Motor neuron (in vitro differentiated cells): ENCODE measurements at regions not wholly inside any gene's neighbourhood (a gene's known extent, or its start where the extent isn't known, plus 50 kb on each side); places are given as distances from the start of the nearest gene placed in this dataset.
A peak's percentile ranks its signal among the peaks of the same experiment; 100 is the strongest.

Experiments
- ATAC-seq, 8 experiments: fragments of 200-7000 bp; cut with Tn5 transposase; replicated peaks in 6 of 8; 2 replicates each; pipeline ENCODE4 v1.8.0; 2021; ENCODE audit warnings: mild to moderate bottlenecking in 8 of 8, moderate library complexity in 8 of 8
- H3K27ac ChIP-seq, 2 donors: fragments of 250-450 bp; sonication (Bioruptor Pico); 2 replicates each; pipeline ENCODE4 v1.9.0; 2021; ENCODE audit warnings: antibody characterized with exemption in 2 of 2, mild to moderate bottlenecking in 2 of 2, moderate library complexity in 1 of 2
- H3K4me1 ChIP-seq, 2 donors: fragments of 250-450 bp; sonication (Bioruptor Pico); replicated peaks in 1 of 2; 2 replicates each; pipeline ENCODE4 v1.6.1; 2021; ENCODE audit warnings: antibody characterized with exemption in 2 of 2, mild to moderate bottlenecking in 2 of 2, moderate library complexity in 1 of 2
- H3K4me3 ChIP-seq, 5 donors: fragments of 250-450 bp; sonication (Bioruptor Pico); 2 replicates each; pipeline ENCODE4 v1.9.0; 2021; ENCODE audit warnings: antibody characterized with exemption in 5 of 5, mild to moderate bottlenecking in 5 of 5, moderate library complexity in 4 of 5
- WGBS, 10 experiments: fragments of 450-650 bp; shearing (Covaris generic); methylation state at CpG; one replicate each; pipeline ENCODE4 v1.0.0; 2022; 5-methylcytosine and 5-hydroxymethylcytosine counted together
- in situ Hi-C, 9 experiments: fragments of 400-800 bp; cut with MboI; loops; one replicate each; pipeline ENCODE4 v1.15.0; 2021; ENCODE audit warnings: low sequenced_read_pairs in 9 of 9, low pct_unique_long_range_greater_than_20kb in 2 of 9; ENCODE audit not compliant: unreplicated experiment in 9 of 9

DNA sequence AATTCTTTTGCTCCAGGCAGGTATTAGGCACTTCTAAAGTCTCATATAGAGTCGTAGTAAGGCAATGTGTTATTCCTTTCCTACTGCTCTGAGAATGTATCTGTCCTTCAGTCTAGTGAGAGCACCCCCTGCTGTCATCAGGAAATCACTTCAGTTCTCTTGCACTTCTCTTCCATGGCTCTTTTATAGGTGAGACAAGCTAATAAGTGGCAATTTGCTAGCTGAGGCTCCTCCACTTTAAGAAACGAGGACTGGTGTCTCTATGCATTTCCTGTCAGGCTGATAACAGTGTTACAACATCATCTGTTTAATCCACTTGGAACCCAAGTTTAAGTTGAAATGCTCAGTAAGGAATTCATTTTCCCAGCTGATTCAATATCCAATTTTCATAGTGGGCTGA is 350.6 kb downstream of the TFEC start:
- ATAC-seq, result peak in 4 of 8 experiments; percentile 38 to 68 (median 46)
- in situ Hi-C loops, result loop anchor here in 1 of 9 experiments (25.0 kb wide), 1 partner anchor 318 kb away; no protein-coding TSS in a partner anchor
- no peak overlapping the region for H3K27ac ChIP-seq
- H3K4me3 ChIP-seq, result no peak overlapping the region
- 0 to 74% (median 37%) methylated on average over 1 to 2 of the region's 2 CpGs; no CpG with 5 or more reads in 1 of the 10 experiments for WGBS, 10 experiments
- no peaks in the 10 kb centered on the region for H3K4me1 ChIP-seq

DNA sequence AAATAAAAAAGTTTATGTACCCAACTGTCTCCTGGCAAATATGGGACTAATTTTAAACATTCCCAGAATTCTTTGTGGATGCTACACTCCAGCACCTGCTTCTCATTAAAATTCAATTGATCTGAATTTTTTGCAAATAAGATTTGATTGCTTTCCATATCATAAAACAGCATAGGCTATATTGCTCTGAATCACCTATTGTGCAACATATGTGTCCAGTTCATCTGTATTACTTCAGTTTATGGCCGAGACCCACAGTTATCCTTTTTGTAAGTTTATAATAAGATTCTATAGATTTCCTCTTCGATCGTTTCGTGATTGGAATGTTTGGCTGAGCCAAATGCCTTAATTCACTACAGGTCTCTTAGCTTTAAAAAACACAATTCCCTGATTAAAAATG is 351.1 kb downstream of the TFEC start:
- no peak overlapping the region for H3K27ac ChIP-seq
- H3K4me3 ChIP-seq, result no peak overlapping the region
- in situ Hi-C loops, result loop anchor here in 1 of 9 experiments (25.0 kb wide), 1 partner anchor 317 kb away; no protein-coding TSS in a partner anchor
- WGBS, 10 experiments, result 10 to 100% (median 86%) methylated on average over 1 to 4 of the region's 4 CpGs
- ATAC-seq, result peak in 1 of 8 experiments; percentile 30
- H3K4me1 ChIP-seq, result peaks cover 0 to 3% of the 10 kb centered on the region in 2 donors

DNA sequence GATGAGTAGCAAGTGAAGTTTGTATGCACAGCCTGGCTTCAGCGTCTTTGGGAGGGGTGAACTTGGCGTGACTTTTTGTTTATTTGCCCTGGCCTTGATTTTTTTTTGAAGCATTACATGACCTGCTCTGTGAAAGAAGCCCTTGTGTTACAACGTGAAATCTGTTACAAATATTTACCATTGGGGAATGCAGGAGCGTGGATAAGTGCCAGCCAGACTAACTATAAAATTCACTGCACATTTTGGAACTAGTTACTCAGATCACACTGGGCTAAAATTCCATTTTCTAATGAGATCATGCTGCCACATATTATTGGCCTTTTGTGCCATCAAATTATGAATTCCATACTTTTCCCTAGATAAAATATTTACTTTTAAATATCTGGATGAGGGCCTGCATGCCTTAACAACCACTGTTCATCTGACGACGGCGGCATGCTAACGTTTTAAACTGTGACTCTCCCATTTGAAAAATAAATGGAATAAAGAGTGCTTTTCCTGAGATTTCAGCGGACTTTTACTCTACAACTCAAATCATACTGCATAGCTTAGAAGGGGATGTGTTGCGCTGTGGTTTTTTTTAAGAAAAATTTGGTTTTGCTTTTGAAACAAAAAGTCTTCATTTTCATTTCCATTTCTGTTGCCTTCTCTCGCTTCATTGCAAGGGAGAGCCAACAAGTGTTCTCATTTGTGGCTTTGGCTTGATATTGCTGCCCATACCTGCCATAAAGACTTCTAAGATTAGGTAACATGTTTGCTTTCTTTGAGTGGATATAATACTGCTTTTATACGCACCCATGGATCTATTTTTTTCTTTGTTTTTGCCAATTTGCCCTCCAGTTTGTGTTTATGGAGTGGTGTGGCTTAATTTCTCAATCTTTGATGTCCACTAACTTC is 352.2 kb downstream of the TFEC start:
- no peak overlapping the region for H3K27ac ChIP-seq
- peaks cover 0 to 11% of the 10 kb centered on the region in 2 donors for H3K4me1 ChIP-seq
- ATAC-seq, result peak in 4 of 8 experiments; percentile 64 to 97 (median 89)
- in situ Hi-C loops, result loop anchor here in 1 of 9 experiments (25.0 kb wide), 1 partner anchor 316 kb away; no protein-coding TSS in a partner anchor
- WGBS, 10 experiments, result 5 to 96% (median 81%) methylated on average over 6 to 12 of the region's 12 CpGs
- no peak overlapping the region for H3K4me3 ChIP-seq

DNA sequence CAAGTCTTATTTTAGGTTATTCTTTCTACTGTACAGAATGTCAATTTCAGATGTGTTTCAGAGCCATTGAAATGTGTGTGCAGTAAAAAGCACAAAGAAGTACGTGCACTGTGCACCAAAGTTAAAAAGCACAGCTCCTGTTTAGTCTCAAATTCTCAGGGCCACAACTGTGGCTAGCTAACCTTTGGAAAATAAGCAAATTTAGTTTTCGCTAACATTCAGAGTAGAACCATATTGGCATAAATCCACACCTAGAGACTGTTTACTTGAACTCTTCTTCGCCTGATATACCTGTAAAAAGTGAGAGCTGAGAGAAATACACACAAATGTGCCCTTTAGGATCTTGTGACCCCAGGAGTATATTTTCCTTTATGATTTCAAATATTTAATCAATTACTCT is 353.9 kb downstream of the TFEC start:
- ATAC-seq, result no peak
- Histone ChIP-seq H3K4me3 (no peak overlapping the region), H3K4me1 (peaks cover 0 to 13% of the 10 kb centered on the region in 2 donors), H3K27ac (no peak overlapping the region)
- in situ Hi-C loops, result loop anchor here in 1 of 9 experiments (25.0 kb wide), 1 partner anchor 314 kb away; no protein-coding TSS in a partner anchor
- 95 to 100% (median 100%) methylated on average over 1 to 3 of the region's 3 CpGs; no CpG with 5 or more reads in 1 of the 10 experiments for WGBS, 10 experiments

DNA sequence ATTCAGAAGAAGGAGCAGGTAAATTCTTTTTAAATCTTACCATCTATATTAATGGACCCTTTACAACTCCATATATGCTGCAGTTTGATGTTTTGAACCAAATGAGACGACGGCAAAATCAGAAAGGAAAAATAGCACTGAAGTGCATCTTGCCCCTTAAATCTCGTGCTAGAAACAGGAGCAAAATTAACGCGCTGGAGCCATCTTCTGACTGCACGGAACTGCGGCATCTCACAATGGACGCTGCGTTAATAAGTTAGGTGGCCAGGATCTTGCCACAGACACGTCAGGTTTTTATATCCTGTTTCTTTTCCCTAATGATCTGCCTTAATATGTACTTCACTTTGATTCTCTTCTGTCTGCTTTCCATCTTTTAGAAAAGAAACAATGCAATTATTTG is 354.5 kb downstream of the TFEC start:
- in situ Hi-C loops, result loop anchor here in 1 of 9 experiments (25.0 kb wide), 1 partner anchor 314 kb away; no protein-coding TSS in a partner anchor
- ATAC-seq, result peak in 2 of 8 experiments; percentile 58 to 63
- Histone ChIP-seq H3K4me3 (no peak overlapping the region), H3K27ac (no peak overlapping the region), H3K4me1 (peaks cover 0 to 13% of the 10 kb centered on the region in 2 donors)
- WGBS, 10 experiments, result 45 to 90% (median 79%) methylated on average over 6 to 10 of the region's 10 CpGs; no CpG with 5 or more reads in 1 of the 10 experiments

DNA sequence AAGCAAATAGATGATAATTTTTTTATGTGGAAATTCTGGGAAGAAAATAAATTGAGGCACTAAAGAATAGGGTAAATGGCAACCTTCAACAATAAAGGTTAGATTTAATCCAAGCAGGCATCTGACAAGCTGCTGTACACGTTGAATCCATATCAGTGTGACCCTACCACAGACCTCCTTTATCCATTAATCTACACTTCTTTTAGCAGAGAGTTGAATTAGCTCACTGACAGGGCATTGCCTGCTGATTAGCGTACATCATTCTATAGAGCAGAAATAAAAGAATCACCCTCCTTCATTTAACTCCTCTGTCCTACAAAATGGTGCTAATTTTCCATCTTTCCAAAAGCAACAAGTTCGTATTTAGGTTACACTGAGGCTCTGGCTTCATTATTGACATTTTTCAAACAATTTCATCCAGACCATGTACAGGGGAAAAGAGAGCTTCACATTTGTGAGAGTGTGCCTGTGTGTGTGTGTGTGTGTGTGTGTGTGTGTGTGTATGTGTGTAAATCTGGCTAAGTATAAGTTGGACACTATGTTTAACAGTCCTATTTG is 356.0 kb downstream of the TFEC start:
- in situ Hi-C loops, result loop anchor here in 1 of 9 experiments (25.0 kb wide), 1 partner anchor 312 kb away; no protein-coding TSS in a partner anchor
- WGBS, 10 experiments, result 0 to 100% (median 48%) methylated on average over 1 to 3 of the region's 3 CpGs
- Histone ChIP-seq H3K27ac (no peak overlapping the region), H3K4me3 (no peak overlapping the region), H3K4me1 (peaks cover 0 to 13% of the 10 kb centered on the region in 2 donors)
- peak in 3 of 8 experiments; percentile 46 to 65 (median 56) for ATAC-seq

DNA sequence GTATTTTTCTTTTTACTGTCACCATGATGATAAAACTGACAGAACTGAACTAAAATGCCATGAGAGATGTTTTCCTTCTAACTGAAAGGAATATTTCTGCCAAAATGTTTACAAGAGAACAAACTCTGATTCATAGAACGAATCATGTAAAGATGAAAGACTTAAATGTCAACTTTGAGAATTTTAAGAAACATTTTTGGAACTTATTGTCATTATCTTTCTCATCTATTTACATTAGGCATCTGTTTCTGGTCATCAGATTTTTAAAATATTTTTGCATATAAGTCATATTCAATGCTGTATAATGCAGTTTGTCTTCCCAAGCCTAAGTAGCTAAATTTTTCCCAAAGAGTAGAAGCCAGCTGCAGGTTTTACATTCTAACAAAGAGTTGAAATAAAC is 358.5 kb downstream of the TFEC start:
- WGBS, 10 experiments, result 0 to 100% (median 89%) methylated on average over 1 of the region's 1 CpG; no CpG with 5 or more reads in 2 of the 10 experiments
- Histone ChIP-seq H3K4me1 (peaks cover 0 to 13% of the 10 kb centered on the region in 2 donors), H3K4me3 (no peak overlapping the region), H3K27ac (no peak overlapping the region)
- ATAC-seq, result no peak
- in situ Hi-C loops, result no loop called here

DNA sequence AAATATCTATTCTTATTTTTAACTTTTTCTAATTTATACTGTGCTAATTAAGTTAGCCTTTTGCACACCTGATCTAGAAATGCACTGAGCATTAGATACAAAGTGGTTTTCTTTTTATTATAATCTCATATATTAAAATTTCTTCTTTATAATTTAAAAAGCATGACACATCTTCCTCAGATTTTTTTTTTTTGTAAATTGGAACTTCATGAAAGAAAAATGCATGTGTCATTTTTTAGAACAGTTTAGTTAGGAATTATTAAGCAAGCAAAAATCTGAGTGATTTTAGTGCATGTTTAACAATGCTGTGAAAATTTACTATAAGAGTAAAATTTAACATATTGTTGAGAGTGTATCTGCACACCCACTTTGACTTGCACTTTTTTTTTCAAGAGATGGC is 367.9 kb downstream of the TFEC start:
- ATAC-seq, result no peak
- in situ Hi-C loops, result no loop called here
- Histone ChIP-seq H3K4me3 (no peak overlapping the region), H3K27ac (no peak overlapping the region), H3K4me1 (no peaks in the 10 kb centered on the region)

DNA sequence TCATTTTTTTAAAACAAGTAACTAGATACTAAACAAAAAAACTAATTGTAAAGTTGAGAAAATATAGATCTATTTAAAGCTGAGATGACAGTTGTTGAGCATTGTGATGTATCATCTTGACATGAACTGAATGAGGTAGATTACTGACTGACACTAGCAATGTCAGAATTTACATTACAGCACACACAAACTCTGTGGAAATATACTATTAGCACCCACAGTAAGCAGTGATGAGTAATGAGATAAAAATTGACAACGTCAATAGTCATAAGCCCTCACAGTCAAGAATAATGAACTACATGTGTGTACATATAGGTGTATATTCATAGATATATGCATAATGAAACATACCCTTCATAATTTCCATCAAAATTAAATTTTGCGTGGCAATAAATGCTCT is 368.4 kb downstream of the TFEC start:
- no peak overlapping the region for H3K4me3 ChIP-seq

DNA sequence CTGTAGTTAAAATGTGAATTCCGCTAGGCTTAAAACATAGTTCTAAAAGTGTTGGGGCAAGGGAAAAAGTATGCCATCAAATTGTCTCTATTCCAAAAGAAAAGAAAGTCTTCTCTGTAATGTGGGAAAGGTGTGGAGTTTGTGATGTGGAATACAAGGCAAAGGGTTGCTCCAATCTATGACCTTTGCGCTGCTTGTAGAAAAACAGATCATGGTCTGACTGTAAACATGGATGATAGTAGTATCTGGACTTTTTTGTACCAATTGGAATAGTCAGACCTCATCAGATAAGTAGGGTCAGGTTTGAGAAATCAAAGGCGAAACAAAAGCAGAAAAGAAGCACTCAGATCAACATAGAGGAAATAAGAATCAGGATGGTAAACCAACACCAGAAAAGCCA is 372.3 kb downstream of the TFEC start:
- in situ Hi-C loops, result no loop called here
- Histone ChIP-seq H3K4me1 (no peaks in the 10 kb centered on the region), H3K27ac (no peak overlapping the region), H3K4me3 (no peak overlapping the region)
- 11 to 100% (median 86%) methylated on average over 1 to 3 of the region's 3 CpGs for WGBS, 10 experiments
- ATAC-seq, result no peak

More for the DNA sequence above, 368.4 kb downstream of the TFEC start:
- no peak overlapping the region for H3K27ac ChIP-seq
- H3K4me1 ChIP-seq, result no peaks in the 10 kb centered on the region
- WGBS, 10 experiments, result 0 to 100% (median 91%) methylated on average over 1 to 2 of the region's 2 CpGs; no CpG with 5 or more reads in 3 of the 10 experiments
- in situ Hi-C loops, result no loop called here
- peak in 1 of 8 experiments; percentile 26 for ATAC-seq

DNA sequence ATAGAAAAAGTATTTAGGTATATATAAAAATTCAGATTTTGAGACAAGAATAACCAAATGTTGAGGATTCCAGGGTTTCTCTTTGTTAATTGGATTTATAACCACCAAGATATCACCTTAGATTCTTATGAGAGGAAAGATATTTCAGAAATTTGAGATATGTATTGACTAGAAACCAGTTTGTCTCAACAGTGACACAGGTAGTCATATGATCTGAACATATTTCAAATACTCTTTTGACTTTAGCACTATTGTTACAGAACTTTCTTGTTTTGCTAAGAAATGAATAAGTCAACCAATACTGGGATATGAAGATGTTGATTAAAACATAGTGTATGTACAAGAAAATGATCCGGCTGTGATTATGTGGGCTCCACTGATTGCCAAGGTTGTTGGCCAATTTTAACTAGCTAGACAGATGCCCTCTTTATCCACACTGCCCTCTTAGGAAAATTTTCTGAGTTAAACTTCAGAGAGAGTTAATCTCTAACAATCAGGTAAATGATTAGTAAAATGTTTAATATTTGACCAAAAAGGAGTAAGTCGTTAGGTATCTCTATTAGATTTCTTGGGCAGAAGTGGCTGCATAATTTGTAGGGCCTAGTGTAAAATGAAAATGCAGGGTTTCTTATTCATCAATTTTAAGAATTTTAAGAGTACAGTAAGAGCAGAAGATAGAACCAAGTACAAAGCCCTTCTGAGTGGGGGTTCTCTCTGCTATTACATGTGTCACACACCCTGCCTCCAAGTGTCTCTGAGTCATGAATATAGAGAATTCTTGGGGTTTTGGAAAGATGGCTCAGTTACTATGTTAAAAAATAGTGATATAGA is 376.0 kb downstream of the TFEC start:
- Histone ChIP-seq H3K4me3 (no peak overlapping the region), H3K27ac (no peak overlapping the region), H3K4me1 (no peaks in the 10 kb centered on the region)
- WGBS, 10 experiments, result 50 to 100% (median 74%) methylated on average over 1 to 2 of the region's 2 CpGs
- no peak for ATAC-seq
- in situ Hi-C loops, result no loop called here

DNA sequence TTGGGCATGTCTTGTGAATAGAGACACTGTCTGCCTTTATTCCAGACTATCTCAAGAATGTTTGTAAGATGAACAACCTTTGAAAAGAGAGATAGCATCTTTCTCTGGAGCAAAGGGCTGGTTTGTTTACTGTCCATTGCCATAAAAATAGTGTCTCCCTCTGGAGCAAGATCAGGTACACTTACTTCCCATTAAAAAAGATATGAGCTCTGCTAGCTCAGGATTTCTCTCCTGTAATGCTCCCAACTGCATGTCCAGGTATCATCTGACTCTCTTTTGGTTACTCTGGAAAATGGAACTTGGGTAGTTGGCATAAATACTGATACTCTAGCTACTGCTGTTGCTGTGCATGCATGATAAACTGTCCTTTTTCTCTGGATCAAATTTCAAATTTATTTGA is 381.1 kb downstream of the TFEC start:
- in situ Hi-C loops, result no loop called here
- no peak overlapping the region for H3K4me3 ChIP-seq
- H3K27ac ChIP-seq, result no peak overlapping the region
- ATAC-seq, result no peak
- H3K4me1 ChIP-seq, result no peaks in the 10 kb centered on the region
